Neural cell (in vitro differentiated cells): ENCODE measurements at regions not wholly inside any gene's neighbourhood (a gene's known extent, or its start where the extent isn't known, plus 50 kb on each side); places are given as distances from the start of the nearest gene placed in this dataset.

ENCODE experiments used
- CTCF ChIP-seq: fragments of 450-650 bp; IDR thresholded peaks from 2 replicates; pipeline ENCODE4 v1.5.1; 2014; ENCODE audit warnings: antibody characterized with exemption, mild to moderate bottlenecking, moderate library complexity; ENCODE audit not compliant: poor library complexity, severe bottlenecking
- EP300 ChIP-seq: fragments of 450-650 bp; conservative IDR thresholded peaks from 2 replicates; pipeline ENCODE4 v1.6.1; 2014; ENCODE audit warnings: antibody characterized with exemption, mild to moderate bottlenecking, moderate library complexity; ENCODE audit not compliant: poor library complexity, severe bottlenecking
- EZH2 ChIP-seq: fragments of 200-600, 300-800 bp; shearing (Covaris generic), sonication (generic); IDR thresholded peaks from 2 replicates; pipeline ENCODE4 v1.6.1; 2014; ENCODE audit warnings: antibody characterized with exemption, low read length, borderline replicate concordance, mild to moderate bottlenecking; ENCODE audit not compliant: insufficient read depth, poor library complexity, severe bottlenecking
- POLR2AphosphoS5 ChIP-seq: IDR thresholded peaks from 2 replicates; pipeline ENCODE4 v1.6.1; 2012
- RAD21 ChIP-seq: fragments of 450-650 bp; conservative IDR thresholded peaks from 2 replicates; pipeline ENCODE4 v1.6.1; 2014; ENCODE audit warnings: antibody characterized with exemption, mild to moderate bottlenecking, moderate library complexity
- REST ChIP-seq: IDR thresholded peaks from 2 replicates; pipeline ENCODE4 v1.6.1; 2012; ENCODE audit warnings: borderline replicate concordance
- SMC3 ChIP-seq: fragments of 450-650 bp; conservative IDR thresholded peaks from 2 replicates; pipeline ENCODE4 v1.6.1; 2014; ENCODE audit warnings: antibody characterized with exemption, mild to moderate bottlenecking, moderate library complexity; ENCODE audit not compliant: poor library complexity

- TF ChIP-seq CTCF (no peak), RAD21 (no peak), POLR2AphosphoS5 (no peak), EP300 (no peak), SMC3 (no peak), EZH2 (no peak), REST (no peak)
Observed at GRCh38 chr12:107351109-107351508, 257.8 kb upstream of the CRY1 start.
